Progenitor cell of endocrine pancreas (in vitro differentiated cells): ENCODE measurements at regions not wholly inside any gene's neighbourhood (a gene's known extent, or its start where the extent isn't known, plus 50 kb on each side); places are given as distances from the start of the nearest gene placed in this dataset.

Experiments
- DNase-seq: peaks from one replicate; pipeline ENCODE4 v3.0.0; 2021; ENCODE audit warnings: low spot score; ENCODE audit not compliant: unreplicated experiment
- H3K27ac Mint-ChIP-seq: 2 replicates; pipeline ENCODE4 v1.8.0; 2021; ENCODE audit warnings: mild to moderate bottlenecking, moderate library complexity, mixed read lengths
- H3K27me3 Mint-ChIP-seq: 2 replicates; pipeline ENCODE4 v1.8.0; 2021; ENCODE audit warnings: mixed read lengths
- H3K36me3 Mint-ChIP-seq: 2 replicates; pipeline ENCODE4 v1.8.0; 2022; ENCODE audit warnings: mixed read lengths; ENCODE audit not compliant: insufficient read depth
- H3K4me1 Mint-ChIP-seq: 2 replicates; pipeline ENCODE4 v1.8.0; 2021; ENCODE audit warnings: low read depth, mixed read lengths
- H3K4me3 Mint-ChIP-seq: 2 replicates; pipeline ENCODE4 v1.8.0; 2021; ENCODE audit warnings: low read depth, mild to moderate bottlenecking, moderate library complexity, mixed read lengths
- H3K9me3 Mint-ChIP-seq: 2 replicates; pipeline ENCODE4 v1.8.0; 2021; ENCODE audit warnings: low read depth, mixed read lengths
- CTCF ChIP-seq: fragments of 200-600 bp; sonication (generic); IDR thresholded peaks from one replicate; pipeline ENCODE4 v1.5.0; 2021; ENCODE audit warnings: antibody characterized with exemption, mild to moderate bottlenecking; ENCODE audit not compliant: unreplicated experiment

GRCh38 chr20:46791722-46792416 lies 82.4 kb downstream of the SLC2A10 start:
- no peak overlapping the region for H3K27ac Mint-ChIP-seq
- no peak overlapping the region for H3K4me3 Mint-ChIP-seq
- DNase-seq, result no peak
- H3K4me1 Mint-ChIP-seq, result no peaks in the 10 kb centered on the region
- peaks cover 3% of the 10 kb centered on the region for H3K27me3 Mint-ChIP-seq
- H3K36me3 Mint-ChIP-seq, result no peaks in the 10 kb centered on the region
- TF ChIP-seq CTCF, result no peak
- no peaks in the 10 kb centered on the region for H3K9me3 Mint-ChIP-seq

GRCh38 chr20:46797206-46797605 lies 87.8 kb downstream of the SLC2A10 start:
- peaks cover 10% of the 10 kb centered on the region for H3K27me3 Mint-ChIP-seq
- DNase-seq, result no peak
- H3K27ac Mint-ChIP-seq, result no peak overlapping the region
- no peak for TF ChIP-seq CTCF
- no peak overlapping the region for H3K4me3 Mint-ChIP-seq
- no peaks in the 10 kb centered on the region for H3K4me1 Mint-ChIP-seq
- H3K36me3 Mint-ChIP-seq, result no peaks in the 10 kb centered on the region
- H3K9me3 Mint-ChIP-seq, result peaks cover 5% of the 10 kb centered on the region

- H3K4me3 Mint-ChIP-seq, result no peak overlapping the region
- peaks cover 10% of the 10 kb centered on the region for H3K27me3 Mint-ChIP-seq
- peaks cover 2% of the 10 kb centered on the region for H3K4me1 Mint-ChIP-seq
These were observed 89.0 kb downstream of the SLC2A10 start for GRCh38 chr20:46798430-46798829.

GRCh38 chr20:46799781-46800408 lies 90.4 kb downstream of the SLC2A10 start:
- no peak overlapping the region for H3K4me3 Mint-ChIP-seq
- H3K27me3 Mint-ChIP-seq, result peaks cover 7% of the 10 kb centered on the region
- peaks cover 4% of the 10 kb centered on the region for H3K4me1 Mint-ChIP-seq
- no peak for TF ChIP-seq CTCF
- DNase-seq, result no peak
- H3K27ac Mint-ChIP-seq, result no peak overlapping the region
- H3K36me3 Mint-ChIP-seq, result no peaks in the 10 kb centered on the region
- H3K9me3 Mint-ChIP-seq, result peaks cover 5% of the 10 kb centered on the region

More at GRCh38 chr20:46798430-46798829, 89.0 kb downstream of the SLC2A10 start:
- peaks cover 5% of the 10 kb centered on the region for H3K9me3 Mint-ChIP-seq
- H3K27ac Mint-ChIP-seq, result no peak overlapping the region
- no peak for DNase-seq
- H3K36me3 Mint-ChIP-seq, result no peaks in the 10 kb centered on the region
- no peak for TF ChIP-seq CTCF

GRCh38 chr20:46800409-46800804 lies 91.0 kb downstream of the SLC2A10 start:
- H3K27ac Mint-ChIP-seq, result no peak overlapping the region
- H3K27me3 Mint-ChIP-seq, result peaks cover 7% of the 10 kb centered on the region
- H3K36me3 Mint-ChIP-seq, result no peaks in the 10 kb centered on the region
- no peak for DNase-seq
- TF ChIP-seq CTCF, result no peak
- peaks cover 5% of the 10 kb centered on the region for H3K9me3 Mint-ChIP-seq
- peaks cover 4% of the 10 kb centered on the region for H3K4me1 Mint-ChIP-seq
- no peak overlapping the region for H3K4me3 Mint-ChIP-seq
